HG02981 (cell line): ENCODE measurements at regions not wholly inside any gene's neighbourhood (a gene's known extent, or its start where the extent isn't known, plus 50 kb on each side); places are given as distances from the start of the nearest gene placed in this dataset.
A peak's percentile ranks its signal among the peaks of the same experiment; 100 is the strongest.

Experiments
- ATAC-seq: cut with Tn5 transposase; IDR thresholded peaks from one replicate; pipeline ENCODE4 v1.9.1; 2021; ENCODE audit warnings: mild to moderate bottlenecking, moderate library complexity; ENCODE audit not compliant: unreplicated experiment

GRCh38 chr11:23022854-23023253 lies 162.6 kb upstream of the CCDC179 start:
- no peak for ATAC-seq

- peak; percentile 43 for ATAC-seq
These were observed 163.0 kb upstream of the CCDC179 start for GRCh38 chr11:23023319-23023718.

GRCh38 chr11:23041001-23041503 lies 180.8 kb upstream of the CCDC179 start:
- no peak for ATAC-seq

- no peak for ATAC-seq
These were observed 198.4 kb upstream of the CCDC179 start for GRCh38 chr11:23058656-23059055.

GRCh38 chr11:23063276-23063675 lies 203.0 kb upstream of the CCDC179 start:
- no peak for ATAC-seq

GRCh38 chr11:23078289-23078971 lies 218.2 kb upstream of the CCDC179 start:
- peak; percentile 86 for ATAC-seq

GRCh38 chr11:23079382-23079813 lies 219.1 kb upstream of the CCDC179 start:
- ATAC-seq = peak; percentile 77

GRCh38 chr11:23087407-23087806 lies 227.1 kb upstream of the CCDC179 start:
- no peak for ATAC-seq

- no peak for ATAC-seq
These were observed 230.4 kb upstream of the CCDC179 start for GRCh38 chr11:23090659-23091058.

GRCh38 chr11:23095650-23096189 lies 235.4 kb upstream of the CCDC179 start:
- no peak for ATAC-seq

GRCh38 chr11:23097891-23098290 lies 237.6 kb upstream of the CCDC179 start:
- no peak for ATAC-seq

- no peak for ATAC-seq
These were observed 239.0 kb upstream of the CCDC179 start for GRCh38 chr11:23099256-23099655.

- no peak for ATAC-seq
These were observed 240.5 kb upstream of the CCDC179 start for GRCh38 chr11:23100726-23101125.

- ATAC-seq = no peak
These were observed 243.1 kb upstream of the CCDC179 start for GRCh38 chr11:23103416-23103815.

GRCh38 chr11:23111527-23111926 lies 251.3 kb upstream of the CCDC179 start:
- no peak for ATAC-seq

GRCh38 chr11:23112390-23112789 lies 252.1 kb upstream of the CCDC179 start:
- ATAC-seq = no peak

GRCh38 chr11:23112987-23113886 lies 253.0 kb upstream of the CCDC179 start:
- ATAC-seq = no peak

- ATAC-seq = no peak
These were observed 253.6 kb upstream of the CCDC179 start for GRCh38 chr11:23113887-23114216.

- ATAC-seq = no peak
These were observed 263.5 kb upstream of the CCDC179 start for GRCh38 chr11:23123753-23124152.

- ATAC-seq = no peak
These were observed 264.0 kb upstream of the CCDC179 start for GRCh38 chr11:23124249-23124648.

GRCh38 chr11:23124996-23125395 lies 264.7 kb upstream of the CCDC179 start:
- ATAC-seq = no peak

- ATAC-seq = no peak
These were observed 267.4 kb upstream of the CCDC179 start for GRCh38 chr11:23127706-23128105.
